ENCODE measurements at regions not wholly inside any gene's neighbourhood (a gene's known extent, or its start where the extent isn't known, plus 50 kb on each side); places are given as distances from the start of the nearest gene placed in this dataset.
"Not testable (repeated sequence)": the region's sequence is repeated elsewhere in the genome, so short reads cannot be mapped to it uniquely, and the experiment has no call there.

DNA sequence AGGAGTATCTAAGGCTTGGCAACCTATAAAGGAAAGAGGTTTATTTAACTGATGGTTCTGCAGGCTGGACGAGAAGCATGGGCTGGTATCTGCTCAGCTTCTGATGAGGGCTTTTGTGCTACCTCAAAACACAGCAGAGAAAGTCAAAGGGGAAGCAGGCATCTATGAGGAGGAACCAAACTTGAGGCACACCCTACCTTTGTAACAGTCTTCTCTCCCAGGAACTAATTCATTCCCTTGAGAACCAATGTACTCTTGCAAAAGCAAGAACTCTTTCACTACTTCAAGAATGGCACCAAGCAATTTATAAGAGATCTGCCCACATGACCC, 109.0 kb downstream of the CGGBP1 start:
- DNase-seq (no peak), ATAC-seq (ENCODE audit: low FRiP score in 2 of 2) (no peak)
- Histone ChIP-seq H3K9me3 (no peaks in the 10 kb centered on the region), H3K4me3 (no peak overlapping the region), H3K27me3 (no peaks in the 10 kb centered on the region), H3K4me1 (no peaks in the 10 kb centered on the region), H3K27ac (no peak overlapping the region), H3K36me3 (no peaks in the 10 kb centered on the region)
- TF ChIP-seq POLR2AphosphoS5 (IDR thresholded peaks at IDR 0.05) (no peak), EP300 (IDR thresholded peaks at IDR 0.05) (no peak), POLR2A (IDR thresholded peaks at IDR 0.05) (no peak)
- TF ChIP-seq, protein P1, sequence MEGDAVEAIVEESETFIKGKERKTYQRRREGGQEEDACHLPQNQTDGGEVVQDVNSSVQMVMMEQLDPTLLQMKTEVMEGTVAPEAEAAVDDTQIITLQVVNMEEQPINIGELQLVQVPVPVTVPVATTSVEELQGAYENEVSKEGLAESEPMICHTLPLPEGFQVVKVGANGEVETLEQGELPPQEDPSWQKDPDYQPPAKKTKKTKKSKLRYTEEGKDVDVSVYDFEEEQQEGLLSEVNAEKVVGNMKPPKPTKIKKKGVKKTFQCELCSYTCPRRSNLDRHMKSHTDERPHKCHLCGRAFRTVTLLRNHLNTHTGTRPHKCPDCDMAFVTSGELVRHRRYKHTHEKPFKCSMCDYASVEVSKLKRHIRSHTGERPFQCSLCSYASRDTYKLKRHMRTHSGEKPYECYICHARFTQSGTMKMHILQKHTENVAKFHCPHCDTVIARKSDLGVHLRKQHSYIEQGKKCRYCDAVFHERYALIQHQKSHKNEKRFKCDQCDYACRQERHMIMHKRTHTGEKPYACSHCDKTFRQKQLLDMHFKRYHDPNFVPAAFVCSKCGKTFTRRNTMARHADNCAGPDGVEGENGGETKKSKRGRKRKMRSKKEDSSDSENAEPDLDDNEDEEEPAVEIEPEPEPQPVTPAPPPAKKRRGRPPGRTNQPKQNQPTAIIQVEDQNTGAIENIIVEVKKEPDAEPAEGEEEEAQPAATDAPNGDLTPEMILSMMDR (IDR thresholded peaks at IDR 0.05), result no peak
- 47 to 81% methylated on average over 1 of the region's 1 CpG for WGBS, 2 donors

DNA sequence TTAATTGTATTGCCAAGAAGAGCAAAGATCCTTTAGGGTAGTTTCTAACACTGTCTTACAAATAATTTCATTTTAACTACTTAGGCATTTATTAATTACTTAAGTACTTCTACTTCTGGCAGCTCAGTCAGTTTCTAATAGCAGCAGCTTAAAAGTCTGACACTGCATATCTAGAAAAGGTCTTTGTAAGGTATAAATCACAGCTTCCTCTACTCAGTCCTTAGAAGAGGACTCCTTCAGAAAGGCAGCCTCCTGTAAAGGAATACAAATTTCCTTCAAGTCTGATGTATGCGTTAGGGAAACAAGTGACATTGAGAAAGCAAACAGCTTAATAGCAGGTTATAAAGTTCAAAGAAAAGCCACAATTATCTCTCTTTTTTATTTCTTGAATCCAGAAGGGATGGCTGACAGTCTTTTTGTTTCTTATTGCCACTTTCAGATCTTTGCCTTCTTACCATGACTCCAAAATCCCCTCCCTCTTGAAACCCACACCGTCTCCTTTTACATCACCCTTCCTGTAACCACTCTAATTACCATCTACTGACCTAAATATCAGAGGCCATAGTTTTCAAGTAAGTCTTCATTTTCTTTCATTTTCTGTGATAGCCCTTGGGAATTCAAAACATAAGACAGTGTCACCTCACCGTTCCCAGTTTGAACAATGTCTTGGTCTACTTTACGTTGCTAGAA, 109.5 kb downstream of the CGGBP1 start:
- no peak for DNase-seq
- TF ChIP-seq EP300 (IDR thresholded peaks at IDR 0.05) (no peak), POLR2AphosphoS5 (IDR thresholded peaks at IDR 0.05) (no peak), POLR2A (IDR thresholded peaks at IDR 0.05) (no peak)
- TF ChIP-seq, protein P1 (IDR thresholded peaks at IDR 0.05), result no peak
- Histone ChIP-seq H3K27ac (no peak overlapping the region), H3K4me1 (no peaks in the 10 kb centered on the region), H3K36me3 (no peaks in the 10 kb centered on the region), H3K4me3 (no peak overlapping the region), H3K9me3 (no peaks in the 10 kb centered on the region), H3K27me3 (no peaks in the 10 kb centered on the region)
- WGBS, 2 donors, result 59 to 61% methylated on average over 4 of the region's 4 CpGs
- no peak for ATAC-seq (ENCODE audit: low FRiP score in 2 of 2)

DNA sequence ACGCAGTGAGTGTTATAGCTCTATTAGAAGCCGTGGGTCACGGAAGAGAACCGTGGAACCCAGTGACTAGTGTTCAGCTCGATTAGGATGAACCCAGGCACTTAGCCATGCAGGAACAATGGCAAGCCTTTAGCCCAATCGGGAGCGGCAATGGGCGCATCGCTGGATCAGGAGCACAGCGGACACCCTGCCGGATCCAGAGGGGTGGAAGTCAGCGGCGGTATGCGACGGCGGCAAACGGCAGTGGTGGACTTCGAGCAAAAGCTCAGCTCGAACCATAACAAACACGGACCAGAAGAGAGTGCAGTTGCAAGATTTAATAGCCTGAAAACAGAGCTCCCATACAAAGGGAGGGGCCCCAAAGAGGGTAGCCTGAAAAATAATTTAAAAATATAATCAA, 112.8 kb downstream of the CGGBP1 start:
- not testable (repeated sequence) for H3K36me3 ChIP-seq; H3K27ac ChIP-seq; H3K27me3 ChIP-seq; H3K4me3 ChIP-seq; H3K4me1 ChIP-seq; ATAC-seq (ENCODE audit: low FRiP score in 2 of 2); H3K9me3 ChIP-seq
- 95 to 98% methylated on average over 15 to 20 of the region's 20 CpGs for WGBS, 2 donors
- DNase-seq, result peak in 1 of 2 donors; percentile 52

DNA sequence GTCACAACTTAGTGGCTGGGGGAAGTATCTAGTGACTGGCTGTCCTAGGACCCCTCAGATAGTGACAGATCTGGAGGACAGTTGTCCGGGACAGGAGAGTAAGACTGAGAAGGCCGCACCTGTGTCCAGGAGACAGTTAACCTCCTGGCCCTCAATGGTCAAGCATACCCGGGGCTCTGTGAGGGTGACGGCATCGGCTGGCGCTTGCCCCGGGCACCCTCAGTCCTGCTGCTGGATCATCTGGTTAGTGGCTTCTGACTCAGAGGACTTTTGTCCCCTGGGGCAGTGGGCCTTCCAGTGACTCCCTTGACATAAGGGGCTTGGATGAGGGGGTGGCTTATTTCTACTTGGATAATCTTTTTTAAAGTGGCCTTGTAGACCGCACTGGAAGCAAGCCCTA, 116.5 kb downstream of the CGGBP1 start:
- not testable (repeated sequence) for H3K9me3 ChIP-seq; ATAC-seq (ENCODE audit: low FRiP score in 2 of 2); H3K4me3 ChIP-seq; H3K4me1 ChIP-seq; H3K27ac ChIP-seq; H3K27me3 ChIP-seq; H3K36me3 ChIP-seq
- 90 to 93% methylated on average over 8 of the region's 8 CpGs for WGBS, 2 donors
- peak in 1 of 2 donors; percentile 53 for DNase-seq

DNA sequence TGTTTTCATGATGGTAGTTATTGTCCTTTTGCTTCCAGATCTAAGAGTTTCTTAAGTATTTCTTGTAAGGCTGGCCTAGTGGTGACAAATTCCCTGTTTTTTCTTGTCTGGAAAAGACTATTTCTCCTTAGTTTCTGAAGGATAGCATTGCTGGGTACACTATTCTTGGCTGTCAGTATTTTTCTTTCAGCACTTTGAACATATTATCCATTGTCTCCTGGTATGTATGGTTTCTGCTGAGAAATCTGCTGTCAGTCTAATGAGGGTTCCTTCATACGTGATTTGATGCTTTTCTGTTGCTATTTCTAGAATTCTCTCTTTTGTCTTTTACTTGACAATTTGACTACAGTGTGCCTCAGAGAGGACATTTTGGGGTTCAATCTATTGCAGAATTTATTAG, 134.3 kb downstream of the CGGBP1 start:
- TF ChIP-seq POLR2AphosphoS5 (IDR thresholded peaks at IDR 0.05), result no peak
- H3K4me1 ChIP-seq, result no peaks in the 10 kb centered on the region
- no peaks in the 10 kb centered on the region for H3K27me3 ChIP-seq
- H3K36me3 ChIP-seq, result no peaks in the 10 kb centered on the region
- WGBS, 2 donors, result 63 to 76% methylated on average over 1 of the region's 1 CpG
- no peak overlapping the region for H3K4me3 ChIP-seq
- DNase-seq, result no peak
- no peak for ATAC-seq (ENCODE audit: low FRiP score in 2 of 2)
- H3K9me3 ChIP-seq, result peaks cover 4 to 16% (median 11%) of the 10 kb centered on the region in 4 donors
- H3K27ac ChIP-seq, result no peak overlapping the region

DNA sequence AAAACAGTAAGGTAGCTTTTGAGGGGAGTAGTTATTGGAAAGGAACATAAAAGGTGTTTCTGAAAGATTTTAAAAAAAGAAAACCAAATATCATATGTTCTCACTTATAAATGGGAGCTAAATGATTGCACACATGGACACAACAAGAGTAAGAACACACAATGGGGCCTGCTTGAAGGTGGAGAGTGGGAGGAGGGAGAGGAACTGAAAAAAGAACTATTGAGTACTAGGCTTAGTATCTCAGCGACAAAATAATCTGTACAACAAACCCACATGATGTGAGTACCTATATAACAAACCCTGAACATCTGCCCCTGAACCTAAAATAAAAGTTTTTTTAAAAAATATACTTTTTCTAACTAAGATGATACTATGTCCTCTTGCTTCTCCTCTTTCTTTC, 138.3 kb downstream of the CGGBP1 start:
- ATAC-seq (ENCODE audit: low FRiP score in 2 of 2), result no peak
- Histone ChIP-seq H3K36me3 (no peaks in the 10 kb centered on the region), H3K27me3 (no peaks in the 10 kb centered on the region), H3K27ac (no peak overlapping the region), H3K4me1 (no peaks in the 10 kb centered on the region), H3K4me3 (no peak overlapping the region), H3K9me3 (peaks cover 4 to 15% (median 11%) of the 10 kb centered on the region in 4 donors)
- TF ChIP-seq POLR2AphosphoS5 (IDR thresholded peaks at IDR 0.05) (no peak), POLR2A (IDR thresholded peaks at IDR 0.05) (no peak), EP300 (IDR thresholded peaks at IDR 0.05) (no peak)
- TF ChIP-seq, protein P1 (IDR thresholded peaks at IDR 0.05), result no peak
- WGBS, 2 donors, result 48 to 58% methylated on average over 1 of the region's 1 CpG
- no peak for DNase-seq
